ENCODE measurements at regions not wholly inside any gene's neighbourhood (a gene's known extent, or its start where the extent isn't known, plus 50 kb on each side); places are given as distances from the start of the nearest gene placed in this dataset.

DNA sequence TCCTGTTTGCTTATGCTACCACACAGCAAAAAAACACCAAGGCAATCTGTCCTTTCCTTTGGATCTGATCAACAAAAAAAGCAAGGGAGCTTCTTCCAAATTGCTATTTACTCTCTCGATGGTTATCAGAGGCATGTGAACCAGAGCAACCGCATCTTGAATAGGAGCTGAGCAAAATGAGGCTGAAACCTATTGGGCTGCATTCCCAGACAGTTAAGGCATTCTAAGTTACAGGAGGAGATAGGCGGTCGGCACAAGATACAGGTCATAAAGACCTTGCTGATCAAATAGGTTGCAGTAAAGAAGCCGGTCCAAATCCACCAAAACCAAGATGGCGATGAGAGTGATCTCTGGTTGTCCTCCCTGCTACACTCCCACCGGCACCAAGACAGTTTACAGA is 76.8 kb upstream of the FRMD4A start:
- intact Hi-C loops (cut with DNase I): no loop called here
- no peaks in the 10 kb centered on the region for H3K36me3 ChIP-seq (replicated peaks in 1 of 2)
- DNase-seq: no peak
- TF ChIP-seq POLR2A (IDR thresholded peaks at IDR 0.05): no peak
- TF ChIP-seq, protein P1, sequence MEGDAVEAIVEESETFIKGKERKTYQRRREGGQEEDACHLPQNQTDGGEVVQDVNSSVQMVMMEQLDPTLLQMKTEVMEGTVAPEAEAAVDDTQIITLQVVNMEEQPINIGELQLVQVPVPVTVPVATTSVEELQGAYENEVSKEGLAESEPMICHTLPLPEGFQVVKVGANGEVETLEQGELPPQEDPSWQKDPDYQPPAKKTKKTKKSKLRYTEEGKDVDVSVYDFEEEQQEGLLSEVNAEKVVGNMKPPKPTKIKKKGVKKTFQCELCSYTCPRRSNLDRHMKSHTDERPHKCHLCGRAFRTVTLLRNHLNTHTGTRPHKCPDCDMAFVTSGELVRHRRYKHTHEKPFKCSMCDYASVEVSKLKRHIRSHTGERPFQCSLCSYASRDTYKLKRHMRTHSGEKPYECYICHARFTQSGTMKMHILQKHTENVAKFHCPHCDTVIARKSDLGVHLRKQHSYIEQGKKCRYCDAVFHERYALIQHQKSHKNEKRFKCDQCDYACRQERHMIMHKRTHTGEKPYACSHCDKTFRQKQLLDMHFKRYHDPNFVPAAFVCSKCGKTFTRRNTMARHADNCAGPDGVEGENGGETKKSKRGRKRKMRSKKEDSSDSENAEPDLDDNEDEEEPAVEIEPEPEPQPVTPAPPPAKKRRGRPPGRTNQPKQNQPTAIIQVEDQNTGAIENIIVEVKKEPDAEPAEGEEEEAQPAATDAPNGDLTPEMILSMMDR (IDR thresholded peaks at IDR 0.05): no peak
- H3K9me3 ChIP-seq (replicated peaks in 1 of 3): no peaks in the 10 kb centered on the region
- 90 to 94% (median 92%) methylated on average over 7 of the region's 7 CpGs for WGBS, 4 donors
- peaks cover 7% of the 10 kb centered on the region for H3K27me3 ChIP-seq
- no peak overlapping the region for H3K4me3 ChIP-seq
- peaks cover 0 to under 1% of the 10 kb centered on the region in 2 donors for H3K4me1 ChIP-seq (replicated peaks in 1 of 2)
- no peak overlapping the region for H3K27ac ChIP-seq

DNA sequence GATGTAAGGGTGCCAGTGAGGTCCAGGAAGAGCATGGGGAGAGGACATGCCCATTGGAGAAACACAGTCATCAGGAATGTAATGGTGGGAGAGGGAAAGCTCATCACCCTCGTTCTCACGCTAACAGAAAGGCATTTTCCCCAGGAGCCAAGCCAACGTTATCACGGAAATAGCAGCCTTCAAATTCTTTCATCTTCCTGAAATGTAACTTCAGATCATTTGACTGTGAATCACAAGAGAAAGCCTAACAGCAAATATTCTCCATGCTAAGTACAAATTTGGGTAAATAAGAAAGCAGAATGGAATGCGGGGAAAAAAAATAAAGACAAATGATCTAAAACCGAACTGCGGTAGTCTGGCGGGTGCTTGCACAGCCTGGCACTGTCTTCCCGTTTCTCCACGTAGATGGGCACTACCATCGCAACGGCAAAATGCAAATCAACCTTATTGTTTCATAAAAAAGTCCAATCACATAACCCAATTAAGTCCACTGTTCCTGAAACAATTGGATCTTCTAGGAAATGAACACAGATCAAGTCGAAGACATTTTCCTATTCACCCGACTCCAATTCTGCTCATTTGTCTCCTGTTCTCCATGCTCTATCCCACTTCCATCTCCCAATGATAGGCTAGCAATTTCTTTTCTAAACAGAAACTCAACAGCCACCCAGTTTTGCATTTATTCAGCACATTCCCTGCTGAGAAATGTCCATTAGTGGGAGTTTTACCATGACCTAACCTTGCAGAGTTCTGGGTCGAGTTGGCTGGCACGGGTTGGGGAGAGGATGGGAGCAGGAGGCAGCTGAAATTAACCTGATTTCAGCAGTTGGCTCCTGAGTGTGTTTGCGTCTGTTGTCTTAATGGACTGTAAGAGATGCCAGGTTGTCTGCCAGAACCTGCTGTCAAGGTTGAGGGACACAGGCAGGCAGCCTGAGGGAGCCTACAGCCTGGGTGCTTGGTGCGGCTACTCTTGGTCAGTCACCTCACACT is 74.6 kb upstream of the FRMD4A start:
- intact Hi-C loops (cut with DNase I): no loop called here
- TF ChIP-seq, protein P1 (IDR thresholded peaks at IDR 0.05): no peak
- no peak for TF ChIP-seq POLR2A (IDR thresholded peaks at IDR 0.05)
- Histone ChIP-seq H3K4me1 (replicated peaks in 1 of 2) (no peaks in the 10 kb centered on the region), H3K36me3 (replicated peaks in 1 of 2) (no peaks in the 10 kb centered on the region), H3K9me3 (replicated peaks in 1 of 3) (no peaks in the 10 kb centered on the region), H3K27me3 (peaks cover 7% of the 10 kb centered on the region), H3K27ac (no peak overlapping the region), H3K4me3 (no peak overlapping the region)
- no peak for DNase-seq
- WGBS, 4 donors: 73 to 84% (median 78%) methylated on average over 18 of the region's 18 CpGs

DNA sequence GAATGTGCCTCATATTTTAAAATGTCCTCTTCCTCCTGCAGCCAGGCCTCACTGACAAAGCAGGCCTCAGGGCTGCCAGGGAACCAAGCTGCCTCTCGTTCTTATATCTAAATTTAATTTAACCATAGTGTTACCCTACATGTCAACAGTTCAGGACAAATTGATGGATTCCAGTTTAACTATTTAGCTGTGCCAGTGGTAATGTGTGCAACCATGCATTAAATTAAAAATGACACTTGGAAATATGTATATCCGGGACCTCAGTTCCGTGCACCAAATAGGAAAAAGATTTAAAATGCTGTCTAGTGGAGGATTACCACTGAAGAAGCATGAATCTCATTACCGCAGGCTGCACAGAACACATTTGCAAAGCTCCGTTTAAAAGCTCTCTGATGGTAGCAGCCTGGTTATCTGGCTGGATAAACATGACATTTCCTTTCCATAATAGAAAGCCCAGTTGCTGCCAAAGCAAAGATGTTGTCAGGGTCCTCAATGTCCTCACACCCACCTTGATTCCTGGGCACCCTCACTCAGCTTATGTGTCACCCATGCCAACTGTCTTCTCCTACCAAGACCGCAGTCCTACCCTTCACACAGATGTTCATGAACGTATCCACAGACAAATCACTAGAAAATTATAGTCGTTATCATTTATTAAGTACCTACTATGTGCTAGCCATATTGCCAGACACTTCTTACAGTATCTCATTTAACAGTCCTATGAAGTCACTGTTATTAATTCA is 73.3 kb upstream of the FRMD4A start:
- no peaks in the 10 kb centered on the region for H3K9me3 ChIP-seq (replicated peaks in 1 of 3)
- no peak for TF ChIP-seq POLR2A (IDR thresholded peaks at IDR 0.05)
- TF ChIP-seq, protein P1 (IDR thresholded peaks at IDR 0.05): no peak
- WGBS, 4 donors: 66 to 81% (median 72%) methylated on average over 8 of the region's 8 CpGs
- H3K4me1 ChIP-seq (replicated peaks in 1 of 2): no peaks in the 10 kb centered on the region
- no peaks in the 10 kb centered on the region for H3K36me3 ChIP-seq (replicated peaks in 1 of 2)
- no peak overlapping the region for H3K27ac ChIP-seq
- H3K4me3 ChIP-seq: no peak overlapping the region
- intact Hi-C loops (cut with DNase I): no loop called here
- peaks cover 7% of the 10 kb centered on the region for H3K27me3 ChIP-seq
- no peak for DNase-seq

DNA sequence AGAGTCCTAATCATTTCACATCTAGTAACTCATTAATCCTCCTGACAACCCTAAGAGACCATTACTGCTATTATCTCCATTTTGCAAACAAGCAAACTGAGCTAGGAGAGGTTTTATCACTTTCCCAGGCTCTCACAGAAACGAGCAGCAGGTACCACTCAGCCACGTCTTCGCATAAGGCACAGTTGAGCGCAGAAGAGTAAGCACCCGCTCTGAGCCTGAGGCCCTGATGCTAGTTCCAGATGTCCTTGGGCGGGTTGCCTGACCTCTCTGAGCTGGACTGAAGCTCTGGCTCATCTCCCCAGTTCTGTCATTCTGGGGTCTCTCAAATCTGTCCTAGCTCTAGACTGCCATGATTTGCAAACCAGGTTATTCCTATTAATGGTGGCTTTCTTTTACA is 72.6 kb upstream of the FRMD4A start:
- no peak for TF ChIP-seq POLR2A (IDR thresholded peaks at IDR 0.05)
- TF ChIP-seq, protein P1 (IDR thresholded peaks at IDR 0.05): no peak
- 70 to 84% (median 80%) methylated on average over 6 of the region's 6 CpGs for WGBS, 4 donors
- DNase-seq: no peak
- Histone ChIP-seq H3K9me3 (replicated peaks in 1 of 3) (no peaks in the 10 kb centered on the region), H3K27me3 (peaks cover 7% of the 10 kb centered on the region), H3K4me1 (replicated peaks in 1 of 2) (no peaks in the 10 kb centered on the region), H3K36me3 (replicated peaks in 1 of 2) (no peaks in the 10 kb centered on the region), H3K27ac (no peak overlapping the region), H3K4me3 (no peak overlapping the region)
- intact Hi-C loops (cut with DNase I): no loop called here
